ENCODE measurements at regions not wholly inside any gene's neighbourhood (a gene's known extent, or its start where the extent isn't known, plus 50 kb on each side); places are given as distances from the start of the nearest gene placed in this dataset.
"Not testable (repeated sequence)": the region's sequence is repeated elsewhere in the genome, so short reads cannot be mapped to it uniquely, and the experiment has no call there.

- Mint-ChIP-seq H3K9me3 (peaks cover 0 to 8% (median 4%) of the 10 kb centered on the region in 7 donors), H3K27ac (no peak overlapping the region), H3K36me3 (no peaks in the 10 kb centered on the region), H3K4me1 (no peaks in the 10 kb centered on the region), H3K27me3 (no peaks in the 10 kb centered on the region), H3K4me3 (no peak overlapping the region)
- no peak for ATAC-seq (ENCODE audit: low read depth in 2 of 2)
- H3K27me3 ChIP-seq (ENCODE audit: control insufficient read depth, insufficient read depth, low read length) = no peaks in the 10 kb centered on the region
- no peak overlapping the region for H3K27ac ChIP-seq (ENCODE audit: insufficient read depth, low read length, poor library complexity, severe bottlenecking)
- no peak for DNase-seq
- no peaks in the 10 kb centered on the region for H3K9me3 ChIP-seq (ENCODE audit: control insufficient read depth in 2 of 2, low read length in 2 of 2)
- no peak overlapping the region for H3K4me3 ChIP-seq (ENCODE audit: low read depth, low read length)
- no peaks in the 10 kb centered on the region for H3K36me3 ChIP-seq (ENCODE audit: control insufficient read depth, insufficient read depth, low read length)
- no peaks in the 10 kb centered on the region for H3K4me1 ChIP-seq (ENCODE audit: control insufficient read depth, insufficient read depth, low read length, poor library complexity, severe bottlenecking)
Measured at GRCh38 chr6:74368746-74369145, 672.7 kb downstream of the CD109 start.

GRCh38 chr6:74366634-74367033 is 670.6 kb downstream of the CD109 start:
- no peaks in the 10 kb centered on the region for H3K27me3 Mint-ChIP-seq
- no peak overlapping the region for H3K4me3 Mint-ChIP-seq
- H3K4me3 ChIP-seq (ENCODE audit: low read depth, low read length) = no peak overlapping the region
- ATAC-seq (ENCODE audit: low read depth in 2 of 2) = no peak
- H3K36me3 ChIP-seq (ENCODE audit: control insufficient read depth, insufficient read depth, low read length) = no peaks in the 10 kb centered on the region
- no peaks in the 10 kb centered on the region for H3K4me1 ChIP-seq (ENCODE audit: control insufficient read depth, insufficient read depth, low read length, poor library complexity, severe bottlenecking)
- H3K27ac Mint-ChIP-seq = no peak overlapping the region
- no peak overlapping the region for H3K27ac ChIP-seq (ENCODE audit: insufficient read depth, low read length, poor library complexity, severe bottlenecking)
- H3K27me3 ChIP-seq (ENCODE audit: control insufficient read depth, insufficient read depth, low read length) = no peaks in the 10 kb centered on the region
- H3K9me3 Mint-ChIP-seq = peaks cover 0 to 8% (median 1%) of the 10 kb centered on the region in 7 donors
- DNase-seq = no peak
- no peaks in the 10 kb centered on the region for H3K4me1 Mint-ChIP-seq
- H3K36me3 Mint-ChIP-seq = no peaks in the 10 kb centered on the region
- H3K9me3 ChIP-seq (ENCODE audit: control insufficient read depth in 2 of 2, low read length in 2 of 2) = no peaks in the 10 kb centered on the region

GRCh38 chr6:74362391-74362790 is 666.4 kb downstream of the CD109 start:
- H3K36me3 Mint-ChIP-seq = no peaks in the 10 kb centered on the region
- H3K27ac Mint-ChIP-seq = no peak overlapping the region
- H3K9me3 ChIP-seq (ENCODE audit: control insufficient read depth in 2 of 2, low read length in 2 of 2) = no peaks in the 10 kb centered on the region
- no peaks in the 10 kb centered on the region for H3K4me1 Mint-ChIP-seq
- DNase-seq (no peak), ATAC-seq (ENCODE audit: low read depth in 2 of 2) (no peak)
- H3K4me3 Mint-ChIP-seq = no peak overlapping the region
- H3K4me1 ChIP-seq (ENCODE audit: control insufficient read depth, insufficient read depth, low read length, poor library complexity, severe bottlenecking) = no peaks in the 10 kb centered on the region
- H3K36me3 ChIP-seq (ENCODE audit: control insufficient read depth, insufficient read depth, low read length) = no peaks in the 10 kb centered on the region
- H3K9me3 Mint-ChIP-seq = peaks cover 0 to 4% (median 0%) of the 10 kb centered on the region in 7 donors
- H3K27me3 ChIP-seq (ENCODE audit: control insufficient read depth, insufficient read depth, low read length) = no peaks in the 10 kb centered on the region
- H3K27me3 Mint-ChIP-seq = no peaks in the 10 kb centered on the region
- no peak overlapping the region for H3K27ac ChIP-seq (ENCODE audit: insufficient read depth, low read length, poor library complexity, severe bottlenecking)
- no peak overlapping the region for H3K4me3 ChIP-seq (ENCODE audit: low read depth, low read length)

GRCh38 chr6:74357321-74357720 is 661.3 kb downstream of the CD109 start:
- Histone ChIP-seq H3K27ac (ENCODE audit: insufficient read depth, low read length, poor library complexity, severe bottlenecking) (no peak overlapping the region), H3K36me3 (ENCODE audit: control insufficient read depth, insufficient read depth, low read length) (no peaks in the 10 kb centered on the region), H3K9me3 (ENCODE audit: control insufficient read depth in 2 of 2, low read length in 2 of 2) (no peaks in the 10 kb centered on the region), H3K4me1 (ENCODE audit: control insufficient read depth, insufficient read depth, low read length, poor library complexity, severe bottlenecking) (no peaks in the 10 kb centered on the region), H3K4me3 (ENCODE audit: low read depth, low read length) (no peak overlapping the region), H3K27me3 (ENCODE audit: control insufficient read depth, insufficient read depth, low read length) (no peaks in the 10 kb centered on the region)
- DNase-seq (no peak), ATAC-seq (ENCODE audit: low read depth in 2 of 2) (no peak)
- H3K27ac Mint-ChIP-seq = no peak overlapping the region
- H3K9me3 Mint-ChIP-seq = peaks cover 0 to 4% (median 2%) of the 10 kb centered on the region in 7 donors
- H3K36me3 Mint-ChIP-seq = no peaks in the 10 kb centered on the region
- no peak overlapping the region for H3K4me3 Mint-ChIP-seq
- H3K4me1 Mint-ChIP-seq = no peaks in the 10 kb centered on the region
- no peaks in the 10 kb centered on the region for H3K27me3 Mint-ChIP-seq

GRCh38 chr6:74356391-74356790 is 660.4 kb downstream of the CD109 start:
- no peak for DNase-seq
- Histone ChIP-seq H3K27ac (ENCODE audit: insufficient read depth, low read length, poor library complexity, severe bottlenecking) (no peak overlapping the region), H3K27me3 (ENCODE audit: control insufficient read depth, insufficient read depth, low read length) (no peaks in the 10 kb centered on the region), H3K9me3 (ENCODE audit: control insufficient read depth in 2 of 2, low read length in 2 of 2) (no peaks in the 10 kb centered on the region), H3K4me1 (ENCODE audit: control insufficient read depth, insufficient read depth, low read length, poor library complexity, severe bottlenecking) (no peaks in the 10 kb centered on the region), H3K36me3 (ENCODE audit: control insufficient read depth, insufficient read depth, low read length) (no peaks in the 10 kb centered on the region), H3K4me3 (ENCODE audit: low read depth, low read length) (no peak overlapping the region)
- Mint-ChIP-seq H3K9me3 (peaks cover 0 to 6% (median 2%) of the 10 kb centered on the region in 7 donors), H3K4me1 (no peaks in the 10 kb centered on the region), H3K4me3 (no peak overlapping the region), H3K27ac (no peak overlapping the region), H3K36me3 (no peaks in the 10 kb centered on the region), H3K27me3 (no peaks in the 10 kb centered on the region)
- no peak for ATAC-seq (ENCODE audit: low read depth in 2 of 2)

- Mint-ChIP-seq H3K9me3 (peaks cover 0 to 9% (median 7%) of the 10 kb centered on the region in 7 donors), H3K27ac (no peak overlapping the region), H3K36me3 (no peaks in the 10 kb centered on the region), H3K4me1 (no peaks in the 10 kb centered on the region), H3K4me3 (no peak overlapping the region), H3K27me3 (no peaks in the 10 kb centered on the region)
- no peaks in the 10 kb centered on the region for H3K9me3 ChIP-seq (ENCODE audit: control insufficient read depth in 2 of 2, low read length in 2 of 2)
- DNase-seq = no peak
- no peak for ATAC-seq (ENCODE audit: low read depth in 2 of 2)
- no peaks in the 10 kb centered on the region for H3K4me1 ChIP-seq (ENCODE audit: control insufficient read depth, insufficient read depth, low read length, poor library complexity, severe bottlenecking)
- H3K36me3 ChIP-seq (ENCODE audit: control insufficient read depth, insufficient read depth, low read length) = no peaks in the 10 kb centered on the region
- H3K27me3 ChIP-seq (ENCODE audit: control insufficient read depth, insufficient read depth, low read length) = no peaks in the 10 kb centered on the region
- H3K27ac ChIP-seq (ENCODE audit: insufficient read depth, low read length, poor library complexity, severe bottlenecking) = no peak overlapping the region
- no peak overlapping the region for H3K4me3 ChIP-seq (ENCODE audit: low read depth, low read length)
Measured at GRCh38 chr6:74346936-74347535, 651.0 kb downstream of the CD109 start.

GRCh38 chr6:74343804-74344203 is 647.8 kb downstream of the CD109 start:
- no peaks in the 10 kb centered on the region for H3K4me1 Mint-ChIP-seq
- no peaks in the 10 kb centered on the region for H3K36me3 Mint-ChIP-seq
- H3K9me3 ChIP-seq (ENCODE audit: control insufficient read depth in 2 of 2, low read length in 2 of 2) = no peaks in the 10 kb centered on the region
- DNase-seq = no peak
- no peaks in the 10 kb centered on the region for H3K27me3 ChIP-seq (ENCODE audit: control insufficient read depth, insufficient read depth, low read length)
- no peak overlapping the region for H3K27ac Mint-ChIP-seq
- H3K27me3 Mint-ChIP-seq = no peaks in the 10 kb centered on the region
- H3K36me3 ChIP-seq (ENCODE audit: control insufficient read depth, insufficient read depth, low read length) = no peaks in the 10 kb centered on the region
- no peaks in the 10 kb centered on the region for H3K4me1 ChIP-seq (ENCODE audit: control insufficient read depth, insufficient read depth, low read length, poor library complexity, severe bottlenecking)
- no peak overlapping the region for H3K27ac ChIP-seq (ENCODE audit: insufficient read depth, low read length, poor library complexity, severe bottlenecking)
- ATAC-seq (ENCODE audit: low read depth in 2 of 2) = no peak
- H3K9me3 Mint-ChIP-seq = peaks cover 0 to 13% (median 4%) of the 10 kb centered on the region in 7 donors
- no peak overlapping the region for H3K4me3 ChIP-seq (ENCODE audit: low read depth, low read length)
- H3K4me3 Mint-ChIP-seq = no peak overlapping the region

- H3K4me1 ChIP-seq (ENCODE audit: control insufficient read depth, insufficient read depth, low read length, poor library complexity, severe bottlenecking); H3K36me3 Mint-ChIP-seq; DNase-seq; H3K27ac Mint-ChIP-seq; H3K4me3 ChIP-seq (ENCODE audit: low read depth, low read length); ATAC-seq (ENCODE audit: low read depth in 2 of 2); H3K36me3 ChIP-seq (ENCODE audit: control insufficient read depth, insufficient read depth, low read length); H3K27me3 ChIP-seq (ENCODE audit: control insufficient read depth, insufficient read depth, low read length); H3K4me3 Mint-ChIP-seq; H3K27ac ChIP-seq (ENCODE audit: insufficient read depth, low read length, poor library complexity, severe bottlenecking); H3K9me3 ChIP-seq (ENCODE audit: control insufficient read depth in 2 of 2, low read length in 2 of 2); H3K27me3 Mint-ChIP-seq; H3K4me1 Mint-ChIP-seq: not testable (repeated sequence)
- H3K9me3 Mint-ChIP-seq = peaks cover 0 to 13% (median 4%) of the 10 kb centered on the region in 7 donors
Measured at GRCh38 chr6:74343321-74343720, 647.3 kb downstream of the CD109 start.

All from CD4-positive, CD25-positive, alpha-beta regulatory T cell (primary cell).